ENCODE measurements at regions not wholly inside any gene's neighbourhood (a gene's known extent, or its start where the extent isn't known, plus 50 kb on each side); places are given as distances from the start of the nearest gene placed in this dataset.

GRCh38 chr18:37637478-37637850, 71.9 kb upstream of the CELF4 start:
- no peak for TF ChIP-seq POLR2AphosphoS5 (IDR thresholded peaks at IDR 0.05; ENCODE audit: low read depth, low read length)
- no peak for TF ChIP-seq SIN3A (IDR thresholded peaks at IDR 0.05; ENCODE audit: borderline replicate concordance, insufficient read depth, low read length)
- no peak for TF ChIP-seq TAF1 (IDR thresholded peaks at IDR 0.05; ENCODE audit: borderline replicate concordance, insufficient read depth, low read length)
- no peak for TF ChIP-seq FOXP2 (optimal IDR thresholded peaks at IDR 0.05; ENCODE audit: borderline replicate concordance, extremely low read depth, extremely low read length, insufficient read depth)
- no peak for TF ChIP-seq REST (IDR thresholded peaks at IDR 0.05; ENCODE audit: insufficient read depth in 1 of 2, low read depth in 2 of 2, low read length in 2 of 2)

- no peak for TF ChIP-seq SIN3A (IDR thresholded peaks at IDR 0.05; ENCODE audit: borderline replicate concordance, insufficient read depth, low read length)
- no peak for TF ChIP-seq TAF1 (IDR thresholded peaks at IDR 0.05; ENCODE audit: borderline replicate concordance, insufficient read depth, low read length)
- no peak for TF ChIP-seq FOXP2 (optimal IDR thresholded peaks at IDR 0.05; ENCODE audit: borderline replicate concordance, extremely low read depth, extremely low read length, insufficient read depth)
- TF ChIP-seq REST (IDR thresholded peaks at IDR 0.05; ENCODE audit: insufficient read depth in 1 of 2, low read depth in 2 of 2, low read length in 2 of 2) = no peak
- TF ChIP-seq POLR2AphosphoS5 (IDR thresholded peaks at IDR 0.05; ENCODE audit: low read depth, low read length) = no peak
Observed at GRCh38 chr18:37636831-37637477, 71.4 kb upstream of the CELF4 start.

GRCh38 chr18:37634516-37634915, 68.9 kb upstream of the CELF4 start:
- TF ChIP-seq SIN3A (IDR thresholded peaks at IDR 0.05; ENCODE audit: borderline replicate concordance, insufficient read depth, low read length) = no peak
- no peak for TF ChIP-seq REST (IDR thresholded peaks at IDR 0.05; ENCODE audit: insufficient read depth in 1 of 2, low read depth in 2 of 2, low read length in 2 of 2)
- no peak for TF ChIP-seq TAF1 (IDR thresholded peaks at IDR 0.05; ENCODE audit: borderline replicate concordance, insufficient read depth, low read length)

- TF ChIP-seq SIN3A (IDR thresholded peaks at IDR 0.05; ENCODE audit: borderline replicate concordance, insufficient read depth, low read length) (no peak), POLR2AphosphoS5 (IDR thresholded peaks at IDR 0.05; ENCODE audit: low read depth, low read length) (no peak), TAF1 (IDR thresholded peaks at IDR 0.05; ENCODE audit: borderline replicate concordance, insufficient read depth, low read length) (no peak), REST (IDR thresholded peaks at IDR 0.05; ENCODE audit: insufficient read depth in 1 of 2, low read depth in 2 of 2, low read length in 2 of 2) (no peak), FOXP2 (optimal IDR thresholded peaks at IDR 0.05; ENCODE audit: borderline replicate concordance, extremely low read depth, extremely low read length, insufficient read depth) (no peak)
Observed at GRCh38 chr18:37631422-37631821, 65.8 kb upstream of the CELF4 start.

GRCh38 chr18:37630334-37630733, 64.7 kb upstream of the CELF4 start:
- no peak for TF ChIP-seq POLR2AphosphoS5 (IDR thresholded peaks at IDR 0.05; ENCODE audit: low read depth, low read length)
- TF ChIP-seq REST (IDR thresholded peaks at IDR 0.05; ENCODE audit: insufficient read depth in 1 of 2, low read depth in 2 of 2, low read length in 2 of 2) = no peak
- no peak for TF ChIP-seq FOXP2 (optimal IDR thresholded peaks at IDR 0.05; ENCODE audit: borderline replicate concordance, extremely low read depth, extremely low read length, insufficient read depth)
- no peak for TF ChIP-seq TAF1 (IDR thresholded peaks at IDR 0.05; ENCODE audit: borderline replicate concordance, insufficient read depth, low read length)
- no peak for TF ChIP-seq SIN3A (IDR thresholded peaks at IDR 0.05; ENCODE audit: borderline replicate concordance, insufficient read depth, low read length)

Measured in PFSK-1 (cell line).